Inflammatory macrophage (primary cell): ENCODE measurements at regions not wholly inside any gene's neighbourhood (a gene's known extent, or its start where the extent isn't known, plus 50 kb on each side); places are given as distances from the start of the nearest gene placed in this dataset.

Experiments used
- DNase-seq, 2 donors: peaks; one replicate each; pipeline ENCODE4 v3.0.0-alpha.2; 2020 to 2022

DNA sequence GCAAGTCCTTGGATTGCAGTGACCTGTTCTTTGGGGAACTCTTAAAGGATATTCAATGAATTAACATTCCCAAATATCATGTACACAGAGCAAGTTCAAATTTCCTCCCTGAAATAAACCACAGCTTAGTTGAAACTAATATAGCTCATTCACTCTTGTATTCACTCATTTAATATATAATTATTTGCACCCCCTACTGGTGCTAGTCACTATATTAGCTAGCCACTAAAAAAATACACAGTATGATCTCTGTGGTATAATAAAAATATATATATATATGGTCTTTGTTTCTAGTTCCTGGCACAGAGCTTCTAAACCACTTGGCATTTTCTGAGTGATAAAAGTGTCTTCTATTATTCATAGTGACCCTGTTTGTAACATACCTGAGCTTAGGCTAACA, 177.3 kb upstream of the LYPLAL1 start:
- no peak for DNase-seq

DNA sequence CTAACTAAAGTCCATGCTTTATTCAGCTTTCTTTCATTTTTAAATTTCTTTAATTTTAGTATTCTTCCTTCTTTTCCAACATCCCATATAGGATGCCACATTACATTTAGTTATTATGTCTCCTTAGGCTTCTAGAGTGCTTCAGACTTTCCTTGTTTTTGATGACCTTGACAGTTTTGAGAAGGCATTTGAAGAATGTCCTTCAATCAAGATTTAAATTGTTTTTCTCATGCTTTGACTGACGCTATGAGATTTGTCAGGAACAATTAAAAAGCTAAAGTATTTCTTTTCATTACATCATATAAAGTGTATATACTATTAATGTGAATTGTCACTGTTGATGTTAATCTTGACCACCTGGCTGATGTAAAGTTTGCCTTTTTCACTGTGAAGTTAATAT, 173.7 kb upstream of the LYPLAL1 start:
- no peak for DNase-seq

DNA sequence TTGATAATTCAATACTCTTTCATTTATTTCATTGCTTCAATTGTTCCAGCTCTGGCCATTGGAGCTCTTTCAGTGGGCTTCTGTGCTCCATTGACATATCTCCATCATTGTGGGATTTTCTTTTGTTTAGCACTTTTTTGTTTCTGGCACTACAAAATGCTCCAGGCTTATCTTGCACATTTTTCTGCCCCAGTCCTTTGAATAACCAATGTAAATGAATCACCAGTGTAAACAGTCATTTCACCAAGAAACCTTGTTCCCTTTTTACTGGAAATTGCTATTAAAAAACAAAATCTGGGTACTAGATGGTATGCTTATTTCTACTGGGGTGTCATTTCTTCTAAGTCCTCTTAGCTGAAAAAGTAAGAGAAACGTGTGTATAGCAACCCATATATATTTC, 173.0 kb upstream of the LYPLAL1 start:
- no peak for DNase-seq

DNA sequence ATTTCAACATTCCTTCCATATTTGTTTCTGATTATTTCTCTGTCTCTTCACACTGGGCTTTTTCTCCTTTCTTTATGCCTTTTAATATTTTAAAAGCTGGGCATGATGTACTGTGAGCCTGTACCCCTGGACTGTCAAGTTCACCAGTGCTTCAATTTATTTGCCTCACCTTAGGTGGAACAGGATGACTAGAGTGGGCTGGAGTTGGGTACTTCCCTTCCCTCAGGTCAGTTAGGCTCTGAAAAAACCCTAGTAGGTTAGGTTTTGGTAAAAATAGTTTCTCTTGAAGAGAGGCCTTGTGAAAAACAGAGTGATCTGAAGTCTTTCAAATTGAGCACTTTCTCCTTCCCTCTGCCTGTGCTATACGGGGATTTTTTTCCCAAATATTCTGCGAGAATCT, 163.0 kb upstream of the LYPLAL1 start:
- DNase-seq: no peak

DNA sequence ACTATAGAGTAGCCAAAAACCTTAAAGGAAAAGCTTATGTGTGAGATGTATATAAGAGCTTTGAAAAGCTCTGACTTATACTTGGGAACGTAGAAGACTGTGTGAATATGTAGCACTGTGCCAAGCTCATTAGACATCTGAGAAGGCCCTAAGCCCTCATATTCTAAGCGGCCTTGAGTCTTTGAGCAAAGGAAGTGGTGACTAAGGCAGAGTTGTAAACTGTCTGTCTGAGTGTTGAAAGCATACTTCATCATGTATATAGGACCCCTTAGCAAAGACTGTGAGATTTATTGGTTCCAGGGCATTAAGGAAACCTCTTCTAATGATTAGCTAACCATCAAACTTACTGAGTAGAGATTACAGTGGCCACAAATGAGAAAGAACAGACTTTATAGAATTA, 153.3 kb upstream of the LYPLAL1 start:
- DNase-seq: no peak

DNA sequence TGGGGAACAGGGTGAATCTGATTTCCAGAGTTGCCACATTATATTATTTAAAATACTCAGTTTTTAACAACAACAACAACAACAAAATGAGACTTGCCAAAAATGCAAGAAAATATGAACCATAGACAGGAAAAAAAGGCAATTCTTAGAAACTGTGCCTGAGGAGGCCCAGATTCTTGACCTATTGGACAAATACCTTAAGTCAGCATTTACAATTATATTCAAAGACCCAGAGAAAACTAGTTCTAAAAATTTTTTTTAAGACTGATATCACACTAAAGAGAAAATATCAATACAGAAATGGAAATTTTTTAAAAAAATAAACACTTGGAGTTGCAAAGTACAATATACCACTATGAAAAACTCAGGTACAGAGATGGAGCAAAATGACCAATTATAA, 152.8 kb upstream of the LYPLAL1 start:
- DNase-seq: no peak

DNA sequence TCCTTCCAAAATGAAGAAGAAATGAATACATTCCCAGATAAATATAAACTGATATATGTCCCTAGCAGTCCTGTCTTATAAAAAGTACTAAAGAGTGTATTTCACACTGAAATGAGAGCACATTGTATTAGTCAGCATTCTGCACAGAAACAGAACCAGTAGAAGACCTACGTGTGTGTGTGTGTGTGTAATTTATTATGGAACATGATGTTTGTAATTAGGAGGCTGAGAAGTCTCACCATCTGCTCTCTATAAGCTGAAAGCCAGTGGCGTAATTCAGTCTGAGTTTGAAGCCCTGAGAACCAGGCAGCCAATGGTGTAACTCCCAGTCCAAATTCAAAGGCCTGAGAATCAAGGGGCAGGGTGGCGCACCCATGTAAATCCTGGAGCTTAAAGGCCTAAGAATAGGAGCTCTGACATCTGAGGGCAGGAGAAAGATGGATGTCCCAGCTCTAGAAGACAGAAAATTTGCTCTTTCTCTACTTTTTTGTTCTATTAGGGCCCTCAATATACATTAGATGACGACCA, 146.5 kb upstream of the LYPLAL1 start:
- no peak for DNase-seq

DNA sequence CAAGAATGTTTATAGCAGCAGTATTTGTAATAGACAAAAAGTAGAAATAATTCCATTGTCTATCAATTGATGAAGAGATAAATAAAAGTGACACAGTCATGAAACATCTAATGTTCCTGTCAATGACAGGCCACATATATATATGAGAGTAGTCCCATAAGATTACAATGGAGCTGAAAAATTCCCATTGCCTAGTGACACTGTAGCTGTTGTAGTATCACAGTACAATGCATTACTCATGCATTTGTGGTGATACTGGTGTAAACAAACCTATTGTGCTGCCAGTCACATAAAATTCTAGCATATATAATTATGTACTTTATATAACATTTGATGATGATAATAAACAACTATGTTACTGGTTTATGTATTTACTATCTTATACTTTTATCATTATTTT, 141.9 kb upstream of the LYPLAL1 start:
- no peak for DNase-seq

DNA sequence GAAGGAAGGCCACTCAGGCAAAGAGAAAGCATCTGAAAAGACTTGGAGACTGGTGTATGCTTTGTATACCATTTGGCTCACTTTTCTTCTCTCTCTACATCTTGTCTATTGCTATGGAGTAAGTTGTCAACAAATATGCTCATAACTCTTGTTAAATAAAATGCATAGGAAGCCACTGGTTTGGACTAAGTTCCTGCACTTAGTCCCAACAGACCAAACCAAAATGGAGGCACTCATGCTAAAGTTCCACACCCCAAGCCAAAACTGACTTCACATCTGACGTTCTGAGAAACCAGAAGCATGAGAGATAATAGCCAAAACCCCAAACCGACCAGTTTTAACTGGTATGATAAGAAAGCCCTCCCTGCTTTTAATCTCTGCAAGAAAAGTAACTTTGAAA, 135.3 kb upstream of the LYPLAL1 start:
- no peak for DNase-seq

DNA sequence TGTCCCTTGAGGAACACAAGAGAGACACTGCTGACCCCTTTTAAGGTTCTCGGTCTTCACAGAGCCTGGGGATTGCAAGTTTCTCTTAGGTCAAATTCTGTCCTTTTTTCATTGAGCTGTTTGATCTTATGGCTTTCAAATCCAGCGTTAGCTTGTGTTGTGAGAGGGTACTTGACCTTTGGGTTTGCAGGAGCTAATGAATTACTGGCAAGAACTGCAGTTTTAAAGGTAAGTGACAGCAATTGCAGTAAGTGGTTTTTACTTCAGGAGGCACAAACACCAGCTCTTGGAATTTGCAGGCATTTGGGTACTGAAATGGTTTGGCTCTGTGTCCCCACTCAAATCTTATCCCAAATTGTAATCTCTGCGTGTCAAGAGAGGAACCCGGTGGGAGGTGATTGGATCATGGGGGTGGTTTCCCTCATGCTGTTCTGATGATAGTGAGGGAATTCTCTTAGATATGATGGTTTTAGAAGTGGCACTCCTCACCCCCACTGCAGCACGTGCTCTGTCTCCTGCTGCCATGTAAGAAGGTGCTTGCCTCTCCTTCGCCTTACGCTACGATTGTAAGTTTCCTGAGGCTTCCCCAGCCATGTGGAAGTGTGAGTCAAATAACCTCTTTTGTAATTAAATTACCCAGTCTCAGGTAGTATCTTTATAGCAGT, 134.5 kb upstream of the LYPLAL1 start:
- no peak for DNase-seq

DNA sequence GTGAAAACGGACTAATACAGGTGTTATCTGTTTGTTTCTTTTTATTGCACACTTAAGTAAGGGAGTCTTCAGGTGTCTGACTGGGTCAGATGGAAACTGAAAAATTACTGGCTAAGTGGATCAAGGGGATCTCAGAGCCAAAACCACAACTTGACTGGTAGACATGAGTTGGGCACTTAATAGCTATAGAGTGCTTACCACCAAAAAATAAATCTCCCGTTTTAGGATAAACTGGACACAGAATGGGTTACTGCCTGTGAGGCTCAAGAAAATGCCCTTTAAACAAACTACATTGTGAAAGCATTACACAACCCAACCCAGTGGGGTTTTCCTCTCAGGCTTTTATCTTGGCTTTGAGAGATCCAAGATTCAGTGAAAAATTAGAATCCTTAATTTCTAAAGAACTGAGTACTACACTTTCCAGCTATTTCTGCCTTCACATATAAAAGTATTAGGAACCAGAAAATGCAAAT, 134.0 kb upstream of the LYPLAL1 start:
- no peak for DNase-seq

DNA sequence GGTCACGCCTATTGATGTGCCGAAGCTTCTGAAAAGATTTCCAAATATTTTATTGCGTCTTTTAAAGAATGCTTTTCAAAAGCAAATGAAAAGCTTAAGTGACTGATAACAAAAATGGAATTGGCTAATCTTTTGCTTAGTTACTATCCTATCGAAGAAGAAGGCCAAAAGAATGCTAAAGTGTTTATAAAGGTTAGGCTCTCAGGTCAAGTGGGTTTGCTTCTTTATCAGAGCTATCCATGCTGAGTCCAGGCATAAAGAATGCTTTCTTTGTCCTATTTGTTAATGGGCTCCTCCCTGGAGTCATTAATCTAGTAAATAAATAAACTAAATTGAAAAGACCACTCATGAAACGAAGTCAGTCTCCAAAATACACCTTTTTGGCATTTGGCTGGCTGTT, 133.4 kb upstream of the LYPLAL1 start:
- no peak for DNase-seq

DNA sequence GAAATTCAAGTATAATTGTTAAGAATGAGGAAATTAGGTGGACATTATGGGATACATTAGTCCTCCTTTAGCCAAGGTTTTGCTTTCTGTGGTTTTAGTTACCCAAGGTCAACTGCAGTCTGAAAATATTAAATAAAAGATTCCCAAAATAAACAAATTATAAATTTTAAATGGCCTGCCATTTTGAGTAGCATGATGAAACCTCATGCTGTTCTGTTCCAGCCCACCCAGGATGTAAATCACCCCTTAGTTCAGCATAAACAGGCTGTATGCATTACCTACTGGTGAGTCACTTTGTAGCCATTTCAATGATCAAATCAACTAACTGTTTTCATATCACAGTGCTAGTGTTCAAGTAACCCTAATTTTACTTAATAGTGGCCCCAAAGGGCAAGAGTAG, 132.5 kb upstream of the LYPLAL1 start:
- no peak for DNase-seq

DNA sequence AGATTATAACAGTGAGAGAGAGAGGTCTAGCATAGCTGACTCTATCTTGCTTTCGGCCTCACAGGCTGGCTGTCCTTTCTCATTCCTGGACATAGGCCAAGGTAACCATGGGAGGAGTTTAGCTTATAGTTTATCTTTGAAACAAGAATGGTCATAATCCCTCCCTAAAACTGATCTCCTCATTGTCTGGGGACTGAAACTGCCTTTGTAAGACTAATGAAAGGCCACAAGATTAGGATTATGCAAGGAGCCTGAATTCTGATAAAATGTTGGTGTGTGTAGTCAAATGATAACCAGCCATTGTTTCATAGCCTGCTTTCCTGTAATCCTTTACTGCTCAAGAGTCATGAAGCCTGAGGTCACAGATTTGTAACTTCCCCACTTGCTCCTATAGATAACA, 131.9 kb upstream of the LYPLAL1 start:
- no peak for DNase-seq

DNA sequence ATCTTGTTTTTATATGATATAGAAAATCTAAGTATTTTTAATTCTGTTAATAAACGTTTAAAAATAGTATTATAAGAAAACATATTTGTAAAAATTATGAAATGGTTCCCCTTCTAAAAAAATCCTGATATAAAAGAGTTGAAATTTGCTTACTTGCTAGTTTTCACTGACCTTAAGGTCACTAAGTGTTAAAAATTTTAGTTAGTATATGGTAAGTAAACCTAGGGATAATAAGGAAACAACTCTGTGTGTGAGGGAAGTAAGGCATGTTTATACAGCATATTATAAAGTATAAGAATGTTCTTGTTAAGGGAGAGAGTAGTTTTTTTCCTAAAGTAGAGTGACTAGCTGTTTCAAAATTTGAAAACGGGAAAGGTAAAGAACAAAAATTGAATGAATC, 130.9 kb upstream of the LYPLAL1 start:
- no peak for DNase-seq

DNA sequence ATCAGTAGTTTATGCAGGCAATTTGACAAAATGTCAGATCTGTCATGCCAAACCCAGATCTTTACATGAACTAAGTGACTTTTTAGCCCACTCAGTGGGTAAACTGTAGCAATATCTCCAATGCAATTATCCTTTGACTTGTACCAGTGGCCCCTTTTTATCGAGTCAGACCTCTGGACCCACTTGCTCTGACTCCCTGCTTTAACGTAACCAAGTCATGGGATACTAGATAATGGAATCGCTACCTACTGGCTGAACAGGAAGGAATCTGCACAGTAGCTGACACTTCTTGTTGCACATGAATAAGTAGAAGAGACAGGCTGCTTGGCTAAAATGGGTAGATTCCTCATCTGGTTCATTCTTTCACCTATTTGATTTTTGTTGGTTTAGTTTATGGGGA, 128.4 kb upstream of the LYPLAL1 start:
- no peak for DNase-seq

DNA sequence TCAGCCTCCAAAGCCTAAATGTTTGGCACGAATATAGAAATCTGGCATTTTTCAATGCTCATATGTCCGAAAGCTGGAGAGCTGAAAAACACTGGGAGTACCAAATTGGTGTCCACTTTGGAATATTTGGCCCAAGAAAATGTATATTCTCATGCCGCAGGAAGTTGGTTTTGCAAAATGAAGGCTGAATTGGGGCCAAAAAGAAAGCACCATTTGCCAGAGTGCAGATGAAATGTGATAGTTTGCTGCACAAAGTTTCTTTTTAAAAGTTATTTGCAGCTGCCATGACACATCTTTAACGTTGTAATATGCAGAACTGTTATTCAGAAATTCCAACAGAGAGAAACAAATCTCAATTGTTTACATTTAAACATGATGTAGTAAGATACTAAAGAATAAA, 124.2 kb upstream of the LYPLAL1 start:
- DNase-seq: no peak

DNA sequence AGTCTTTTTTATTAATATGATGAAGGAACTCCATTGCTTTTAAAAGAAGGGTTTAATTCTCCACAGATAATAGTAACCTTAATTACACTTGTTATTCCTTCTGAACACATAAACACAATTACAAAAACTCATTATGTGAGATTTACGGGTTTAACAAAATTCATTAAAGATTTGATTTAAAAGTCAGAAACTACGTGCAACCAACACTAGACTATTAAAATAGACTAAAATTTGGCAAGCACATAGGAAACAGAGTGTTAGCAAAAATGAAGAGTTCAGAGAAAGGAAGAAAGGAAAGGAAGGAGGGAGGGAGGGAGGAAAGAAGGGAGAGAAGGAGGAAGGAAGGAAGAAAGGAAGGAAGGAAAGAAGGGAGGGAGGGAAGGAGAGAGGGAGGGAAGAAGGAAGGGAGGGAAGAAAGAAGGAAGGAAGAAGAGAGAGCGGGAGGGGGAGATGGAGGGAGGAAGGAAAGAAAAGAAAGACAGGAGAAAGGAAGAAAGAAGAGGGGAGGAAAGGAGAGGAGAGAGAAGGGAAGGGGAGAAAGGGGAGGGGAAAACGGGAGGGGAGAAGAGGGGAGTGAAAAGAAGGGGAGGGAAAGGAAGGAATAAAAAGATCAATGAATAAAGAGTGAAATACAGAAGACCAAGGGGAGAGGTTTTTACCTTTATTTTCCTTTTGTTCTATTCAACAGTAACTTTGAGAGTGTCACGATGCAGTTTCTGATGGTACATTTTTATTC, 123.4 kb upstream of the LYPLAL1 start:
- no peak for DNase-seq

DNA sequence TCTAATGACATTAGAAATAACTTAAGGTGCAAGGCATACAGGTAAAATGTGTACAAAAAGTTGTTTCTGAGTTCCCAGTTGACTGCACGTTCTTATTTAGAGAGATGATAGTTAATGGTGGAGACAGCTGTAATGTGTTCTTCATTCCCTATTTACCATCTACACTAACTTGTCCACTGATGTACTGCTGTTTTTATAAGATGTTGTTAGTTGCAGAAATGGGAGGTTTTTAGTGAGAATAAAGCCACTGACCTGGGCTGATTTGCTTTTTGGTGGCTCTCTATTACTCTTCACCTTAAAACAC, 122.9 kb upstream of the LYPLAL1 start:
- DNase-seq: no peak

DNA sequence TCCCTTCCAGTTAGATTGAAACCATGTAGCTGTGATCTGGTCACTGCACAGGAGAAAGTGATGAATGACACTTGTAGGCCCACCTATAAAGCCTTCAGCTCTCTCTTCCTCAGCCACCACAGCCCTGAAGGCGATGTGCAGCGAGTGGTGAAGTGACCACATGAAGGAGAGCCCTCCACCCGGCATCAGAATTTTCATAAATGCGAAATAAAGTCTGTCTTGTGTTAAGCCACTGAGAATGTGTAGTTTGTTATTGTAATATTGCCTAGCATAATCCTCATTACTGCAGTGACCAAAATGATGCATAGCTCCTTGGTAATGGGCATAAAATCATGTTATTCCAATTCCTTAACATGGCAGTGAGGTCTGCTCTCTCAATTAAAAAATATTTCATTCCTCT, 122.1 kb upstream of the LYPLAL1 start:
- DNase-seq: no peak

DNA sequence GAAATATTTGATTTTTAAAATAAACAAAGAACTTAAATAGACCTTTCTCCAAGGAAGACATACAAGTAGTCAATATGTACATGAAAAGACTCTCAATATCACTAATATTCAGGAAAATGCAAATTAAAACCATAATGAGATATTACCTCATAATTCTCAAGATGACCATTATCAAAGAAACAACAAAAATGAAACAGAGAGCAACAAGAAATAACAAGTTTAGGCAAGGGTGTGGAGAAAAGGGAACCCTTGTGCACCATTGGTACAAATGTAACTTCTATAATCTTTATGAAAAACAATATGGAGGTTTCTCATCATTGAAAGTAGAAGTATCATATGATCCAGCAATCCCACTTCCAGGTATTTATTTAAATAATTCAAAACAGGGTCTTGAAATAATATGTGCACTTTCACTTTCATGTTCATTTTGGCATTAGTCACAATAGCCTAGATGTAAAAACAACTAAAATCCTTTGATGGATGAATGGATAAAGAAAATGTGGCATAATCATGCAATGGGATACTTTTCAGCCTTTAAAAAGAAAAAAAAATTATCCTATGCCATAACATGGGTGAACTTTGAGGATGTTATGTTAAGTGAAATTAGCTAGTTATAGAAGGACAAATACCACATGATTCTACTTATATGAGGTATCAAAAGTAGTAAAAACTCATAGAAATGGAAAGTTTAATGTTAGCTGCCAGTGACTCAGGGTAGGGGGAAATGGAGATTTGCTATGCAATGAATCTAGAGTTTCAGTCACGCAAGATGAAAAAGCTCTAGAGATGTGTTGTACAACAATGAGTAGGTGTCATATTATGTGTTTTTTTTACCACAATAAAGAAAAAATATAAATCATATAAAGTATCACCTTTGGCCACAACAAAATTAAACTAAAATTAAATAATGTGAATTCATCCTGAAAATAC, 114.5 kb upstream of the LYPLAL1 start:
- DNase-seq: no peak

DNA sequence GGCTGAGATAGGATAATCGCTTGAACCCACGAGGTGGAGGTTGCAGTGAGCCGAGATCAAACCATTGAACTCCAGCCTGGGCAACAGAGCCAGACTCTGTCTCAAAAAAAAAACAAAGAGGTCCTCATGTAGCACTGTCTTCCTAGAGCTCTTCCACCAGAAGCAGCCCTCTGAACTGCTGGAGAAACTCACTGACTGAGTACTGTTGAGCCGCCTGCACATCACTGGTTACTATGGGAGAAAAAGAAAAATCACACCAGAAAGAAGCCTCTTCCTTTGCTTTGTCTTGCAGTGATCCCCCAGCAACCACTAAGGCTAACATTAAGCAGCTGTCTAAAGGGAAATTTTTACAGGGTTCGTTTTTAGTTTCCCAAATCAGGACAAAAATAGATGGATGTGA, 112.9 kb upstream of the LYPLAL1 start:
- no peak for DNase-seq

DNA sequence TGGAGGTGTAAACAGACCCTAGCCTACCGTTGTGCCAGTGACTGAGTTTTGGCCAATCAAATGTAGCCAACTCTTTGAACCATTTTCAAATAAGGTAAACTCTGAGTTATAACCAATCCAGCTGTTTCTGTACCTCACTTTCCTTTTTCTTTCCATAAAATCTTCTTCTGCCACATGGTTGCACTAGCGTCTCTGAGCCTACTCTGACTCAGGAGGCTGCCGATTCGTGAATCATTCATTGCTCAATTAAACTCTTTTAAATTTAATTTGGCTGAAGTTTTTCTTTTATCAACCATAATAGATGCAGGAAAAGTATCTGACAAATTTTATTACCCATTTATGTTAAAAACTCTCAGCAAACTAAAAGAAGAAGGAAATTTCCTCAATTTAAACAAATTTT, 111.5 kb upstream of the LYPLAL1 start:
- DNase-seq: no peak

DNA sequence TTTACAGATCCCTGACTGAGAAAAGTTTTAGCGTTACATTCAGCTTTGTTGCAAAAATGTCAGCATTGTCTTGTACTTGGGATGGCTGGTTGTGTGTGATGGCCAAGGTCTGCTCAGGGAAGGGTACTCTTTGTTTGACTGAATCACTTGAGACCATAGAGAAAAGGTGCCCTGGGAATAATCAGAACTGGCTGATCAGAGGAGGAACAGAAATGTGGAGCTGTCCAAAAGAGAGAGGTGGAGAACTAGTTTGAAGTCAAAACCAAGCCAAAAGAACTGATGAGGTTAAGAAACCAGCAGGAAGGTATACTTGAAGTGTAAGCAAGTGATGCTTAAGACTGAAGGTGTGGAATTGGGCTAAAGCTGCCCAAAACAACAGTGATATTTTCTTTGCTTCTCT, 107.6 kb upstream of the LYPLAL1 start:
- DNase-seq: no peak
